Gastrocnemius medialis (tissue), 4 donors: ENCODE measurements at regions not wholly inside any gene's neighbourhood (a gene's known extent, or its start where the extent isn't known, plus 50 kb on each side); places are given as distances from the start of the nearest gene placed in this dataset.

Experiments used
- ATAC-seq, 2 donors: fragments of 150-250 bp; one replicate each; pipeline ENCODE4 v1.9.1; 2016
- DNase-seq, 2 donors: peaks; one replicate each; pipeline ENCODE4 v3.0.0-alpha.2; 2019
- H3K27ac ChIP-seq, 4 donors: fragments of 200-600 bp; sonication (generic); 1 replicate in 1 of 4; 2 replicates in 3 of 4; pipeline ENCODE4 v1.5.1; 2016 to 2018; ENCODE audit warnings: mild to moderate bottlenecking in 2 of 4, moderate library complexity in 1 of 4
- H3K27me3 ChIP-seq, 3 donors: fragments of 200-600 bp; sonication (generic) in 2 of 3; 1 replicate in 1 of 3; 2 replicates in 2 of 3; pipeline versions ENCODE4 v1.5.1 to v1.6.0; 2016 to 2019; ENCODE audit warnings: mild to moderate bottlenecking in 1 of 3, moderate library complexity in 1 of 3
- H3K36me3 ChIP-seq, 2 donors: fragments of 200-600 bp; sonication (generic) in 1 of 2; one replicate each; pipeline ENCODE4 v1.5.1; 2017 to 2018
- H3K4me1 ChIP-seq, 2 donors: fragments of 200-600 bp; sonication (generic) in 1 of 2; one replicate each; pipeline ENCODE4 v1.5.1; 2016 to 2017; ENCODE audit warnings: mild to moderate bottlenecking in 2 of 2
- H3K4me3 ChIP-seq, 4 donors: fragments of 200-600 bp; sonication (generic) in 3 of 4; 1 replicate in 1 of 4; 2 replicates in 3 of 4; pipeline ENCODE4 v1.5.1; 2016 to 2019; ENCODE audit warnings: mild to moderate bottlenecking in 2 of 4
- H3K9me3 ChIP-seq, 3 donors: fragments of 200-600 bp; sonication (generic) in 2 of 3; 1 replicate in 1 of 3; 2 replicates in 2 of 3; pipeline ENCODE4 v1.5.1; 2016 to 2019
- POLR2A ChIP-seq, 2 donors: fragments of 450-650 bp; IDR thresholded peaks; one replicate each; pipeline ENCODE4 v1.6.1; 2017; ENCODE audit warnings: antibody characterized with exemption in 2 of 2, mild to moderate bottlenecking in 2 of 2, moderate library complexity in 2 of 2
- in situ Hi-C, 4 donors: fragments of 200-750 bp; cut with MboI; loops; one replicate each; pipeline versions ENCODE4 v1.15.0 to v1.8.0; 2017; ENCODE audit warnings: low sequenced_read_pairs in 4 of 4
- intact Hi-C: fragments of 100-400 bp; cut with DNase I; formaldehyde crosslinking; loops from one replicate; pipeline ENCODE4 v1.15.1; 2023; ENCODE audit warnings: low total_unique reads
- TF ChIP-seq, protein P1 (sequence below), 5 experiments: fragments of 450-650 bp in 3 of 5; fragments of 200-600 bp in 2 of 5; sonication (generic) in 2 of 5; IDR thresholded peaks in 4 of 5; conservative IDR thresholded peaks in 1 of 5; 1 replicate in 4 of 5; 2 replicates in 1 of 5; pipeline ENCODE4 v1.5.1; 2016 to 2019; ENCODE audit warnings: antibody characterized with exemption in 5 of 5, mild to moderate bottlenecking in 3 of 5, moderate library complexity in 3 of 5

GRCh38 chr6:102749210-102749971 is 1355.9 kb downstream of the GRIK2 start:
- no peaks in the 10 kb centered on the region for H3K27me3 ChIP-seq
- H3K27ac ChIP-seq = no peak overlapping the region
- TF ChIP-seq, protein P1, sequence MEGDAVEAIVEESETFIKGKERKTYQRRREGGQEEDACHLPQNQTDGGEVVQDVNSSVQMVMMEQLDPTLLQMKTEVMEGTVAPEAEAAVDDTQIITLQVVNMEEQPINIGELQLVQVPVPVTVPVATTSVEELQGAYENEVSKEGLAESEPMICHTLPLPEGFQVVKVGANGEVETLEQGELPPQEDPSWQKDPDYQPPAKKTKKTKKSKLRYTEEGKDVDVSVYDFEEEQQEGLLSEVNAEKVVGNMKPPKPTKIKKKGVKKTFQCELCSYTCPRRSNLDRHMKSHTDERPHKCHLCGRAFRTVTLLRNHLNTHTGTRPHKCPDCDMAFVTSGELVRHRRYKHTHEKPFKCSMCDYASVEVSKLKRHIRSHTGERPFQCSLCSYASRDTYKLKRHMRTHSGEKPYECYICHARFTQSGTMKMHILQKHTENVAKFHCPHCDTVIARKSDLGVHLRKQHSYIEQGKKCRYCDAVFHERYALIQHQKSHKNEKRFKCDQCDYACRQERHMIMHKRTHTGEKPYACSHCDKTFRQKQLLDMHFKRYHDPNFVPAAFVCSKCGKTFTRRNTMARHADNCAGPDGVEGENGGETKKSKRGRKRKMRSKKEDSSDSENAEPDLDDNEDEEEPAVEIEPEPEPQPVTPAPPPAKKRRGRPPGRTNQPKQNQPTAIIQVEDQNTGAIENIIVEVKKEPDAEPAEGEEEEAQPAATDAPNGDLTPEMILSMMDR (IDR thresholded peaks at IDR 0.05 in 4 of 5, conservative IDR thresholded peaks at IDR 0.05 in 1 of 5) = no peak
- no peak for TF ChIP-seq POLR2A (IDR thresholded peaks at IDR 0.05)
- intact Hi-C loops = no loop called here
- H3K4me3 ChIP-seq = no peak overlapping the region
- no peaks in the 10 kb centered on the region for H3K4me1 ChIP-seq
- no peaks in the 10 kb centered on the region for H3K9me3 ChIP-seq
- in situ Hi-C loops = no loop called here
- no peak for ATAC-seq
- no peak for DNase-seq
- H3K36me3 ChIP-seq = no peaks in the 10 kb centered on the region

- Histone ChIP-seq H3K27me3 (no peaks in the 10 kb centered on the region), H3K9me3 (no peaks in the 10 kb centered on the region), H3K27ac (no peak overlapping the region), H3K4me1 (no peaks in the 10 kb centered on the region), H3K36me3 (no peaks in the 10 kb centered on the region), H3K4me3 (no peak overlapping the region)
- ATAC-seq = no peak
- TF ChIP-seq, protein P1 (IDR thresholded peaks at IDR 0.05 in 4 of 5, conservative IDR thresholded peaks at IDR 0.05 in 1 of 5) = no peak
- no peak for TF ChIP-seq POLR2A (IDR thresholded peaks at IDR 0.05)
- in situ Hi-C loops (no loop called here), intact Hi-C loops (no loop called here)
- no peak for DNase-seq
Measured at GRCh38 chr6:102746941-102747340, 1353.4 kb downstream of the GRIK2 start.

GRCh38 chr6:102742754-102743356 is 1349.3 kb downstream of the GRIK2 start:
- ATAC-seq = no peak
- in situ Hi-C loops (no loop called here), intact Hi-C loops (no loop called here)
- Histone ChIP-seq H3K27me3 (no peaks in the 10 kb centered on the region), H3K36me3 (no peaks in the 10 kb centered on the region), H3K4me1 (no peaks in the 10 kb centered on the region), H3K27ac (no peak overlapping the region), H3K9me3 (no peaks in the 10 kb centered on the region), H3K4me3 (no peak overlapping the region)
- no peak for DNase-seq
- TF ChIP-seq, protein P1 (IDR thresholded peaks at IDR 0.05 in 4 of 5, conservative IDR thresholded peaks at IDR 0.05 in 1 of 5) = no peak
- TF ChIP-seq POLR2A (IDR thresholded peaks at IDR 0.05) = no peak

DNA sequence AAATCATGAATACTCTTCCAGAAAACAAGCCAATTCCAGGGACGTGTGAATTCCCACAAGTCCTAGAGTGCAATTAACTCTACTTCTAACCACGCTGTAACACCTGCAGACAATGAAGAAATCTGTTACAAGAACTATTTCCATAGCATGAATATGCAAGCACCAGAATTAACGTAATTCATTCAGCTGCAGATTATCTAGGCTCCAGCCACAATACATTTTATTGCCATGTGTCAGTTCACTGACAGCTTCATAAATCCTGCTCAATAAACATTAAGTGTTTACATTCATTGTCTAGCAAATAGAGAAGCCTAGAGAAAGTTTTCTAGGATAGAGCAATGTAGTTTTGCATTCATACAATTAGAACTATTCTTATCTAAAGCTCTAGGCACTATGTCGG is 1348.5 kb downstream of the GRIK2 start:
- TF ChIP-seq, protein P1 (IDR thresholded peaks at IDR 0.05 in 4 of 5, conservative IDR thresholded peaks at IDR 0.05 in 1 of 5) = no peak
- TF ChIP-seq POLR2A (IDR thresholded peaks at IDR 0.05) = no peak
- Histone ChIP-seq H3K36me3 (no peaks in the 10 kb centered on the region), H3K4me1 (no peaks in the 10 kb centered on the region), H3K4me3 (no peak overlapping the region), H3K27me3 (no peaks in the 10 kb centered on the region), H3K27ac (no peak overlapping the region), H3K9me3 (no peaks in the 10 kb centered on the region)
- ATAC-seq (no peak), DNase-seq (no peak)
- in situ Hi-C loops (no loop called here), intact Hi-C loops (no loop called here)
